Endothelial cell of umbilical vein (primary cell): ENCODE measurements at regions not wholly inside any gene's neighbourhood (a gene's known extent, or its start where the extent isn't known, plus 50 kb on each side); places are given as distances from the start of the nearest gene placed in this dataset.

Experiments
- BruUV-seq: library from RNA; stranded (reverse); fragments of 400-500 nt; replicated peaks from 2 replicates; lab custom pipeline; 2021; lab: Mats Ljungman, UMichigan
- CTCF ChIA-PET: fragments of 300-600, 350-600 bp; sonication (Branson Sonifier 250); formaldehyde crosslinking; loops from one replicate; lab custom pipeline; 2021; ENCODE audit warnings: antibody characterized with exemption, inconsistent platforms; lab: Charles Lee
- POLR2A ChIA-PET: fragments of 300-600, 350-600 bp; sonication (Branson Sonifier 250); formaldehyde crosslinking; loops from one replicate; lab custom pipeline; 2021; ENCODE audit warnings: antibody characterized with exemption, inconsistent platforms; lab: Charles Lee
- DNase-seq: peaks from one replicate; pipeline ENCODE4 v3.0.0-alpha.2; 2011; ENCODE audit warnings: low read depth, low spot score
- FAIRE-seq: peaks from 2 replicates; lab custom pipeline; 2011; peaks lifted over from hg19 to GRCh38; lab: Jason Lieb, UNC
- H2AFZ ChIP-seq: 2 replicates; pipeline ENCODE4 v1.6.0; 2012; ENCODE audit warnings: low read depth, low read length, control low read depth, inconsistent platforms
- H3K27ac ChIP-seq: 2 replicates; pipeline ENCODE4 v1.5.1; 2011; ENCODE audit warnings: low read depth, mild to moderate bottlenecking, control low read depth, low read length, moderate library complexity; ENCODE audit not compliant: insufficient read depth
- H3K27me3 ChIP-seq, 2 experiments: 2 replicates each; pipeline versions ENCODE4 v1.6.0 to v1.6.1; 2011; ENCODE audit warnings: low read length in 2 of 2, mixed read lengths in 1 of 2; ENCODE audit not compliant: control insufficient read depth in 2 of 2, insufficient read depth in 2 of 2
- H3K36me3 ChIP-seq, 2 experiments: 2 replicates in 1 of 2; 3 replicates in 1 of 2; pipeline ENCODE4 v1.5.1; 2011; ENCODE audit warnings: low read length in 2 of 2, mild to moderate bottlenecking in 1 of 2, moderate library complexity in 1 of 2; ENCODE audit not compliant: control insufficient read depth in 2 of 2, insufficient read depth in 2 of 2; ENCODE audit errors: extremely low read depth in 1 of 2
- H3K4me1 ChIP-seq: 3 replicates; pipeline ENCODE4 v1.5.1; 2011; ENCODE audit warnings: mild to moderate bottlenecking, low read length; ENCODE audit not compliant: control insufficient read depth, insufficient read depth; ENCODE audit errors: extremely low read depth
- H3K4me2 ChIP-seq: 2 replicates; pipeline ENCODE4 v1.6.1; 2011; ENCODE audit warnings: low read length, control low read depth, mixed read lengths; ENCODE audit not compliant: insufficient read depth
- H3K4me3 ChIP-seq, 3 experiments: fragments of 200-600 bp in 1 of 3; sonication (generic), shearing (Covaris generic) in 1 of 3; replicated peaks in 1 of 3; 2 replicates each; pipeline ENCODE4 v1.5.1; 2011 to 2016; ENCODE audit warnings: control low read depth in 3 of 3, low read length in 3 of 3, mild to moderate bottlenecking in 2 of 3, inconsistent platforms in 1 of 3, low read depth in 1 of 3, moderate library complexity in 1 of 3; ENCODE audit not compliant: insufficient read depth in 1 of 3
- H3K79me2 ChIP-seq: 2 replicates; pipeline ENCODE4 v1.6.0; 2012; ENCODE audit warnings: low read length, inconsistent platforms; ENCODE audit not compliant: control insufficient read depth, insufficient read depth
- H3K9ac ChIP-seq: replicated peaks from 2 replicates; pipeline ENCODE3; 2011; ENCODE audit warnings: low read length, control low read depth; ENCODE audit not compliant: insufficient read depth; ENCODE audit errors: extremely low read depth
- H3K9me1 ChIP-seq: replicated peaks from 3 replicates; pipeline ENCODE4 v1.6.0; 2011; ENCODE audit warnings: mild to moderate bottlenecking, low read length; ENCODE audit not compliant: control insufficient read depth, insufficient read depth; ENCODE audit errors: extremely low read depth
- H3K9me3 ChIP-seq: replicated peaks from 2 replicates; pipeline ENCODE4 v1.5.1; 2012; ENCODE audit warnings: low read length, inconsistent platforms; ENCODE audit not compliant: control insufficient read depth, insufficient read depth
- H4K20me1 ChIP-seq: replicated peaks from 2 replicates; pipeline ENCODE3; 2011; ENCODE audit warnings: mild to moderate bottlenecking, low read length; ENCODE audit not compliant: control insufficient read depth, insufficient read depth; ENCODE audit errors: extremely low read depth
- EZH2 ChIP-seq: IDR thresholded peaks from 2 replicates; pipeline ENCODE4 v1.6.1; 2012; ENCODE audit warnings: borderline replicate concordance, low read depth, mild to moderate bottlenecking, moderate library complexity, low read length, inconsistent platforms; ENCODE audit not compliant: severe bottlenecking
- FOS ChIP-seq: IDR thresholded peaks from 2 replicates; pipeline ENCODE4 v1.6.1; 2011; ENCODE audit warnings: mild to moderate bottlenecking, low read length, moderate library complexity, borderline replicate concordance; ENCODE audit not compliant: insufficient read depth
- MYC ChIP-seq: IDR thresholded peaks from one replicate; pipeline ENCODE4 v1.6.1; 2011; ENCODE audit warnings: mild to moderate bottlenecking, low read depth, low read length
- POLR2AphosphoS5 ChIP-seq: IDR thresholded peaks from 2 replicates; pipeline ENCODE4 v1.6.1; 2012; ENCODE audit warnings: low read depth, mild to moderate bottlenecking, control low read depth, low read length, moderate library complexity; ENCODE audit not compliant: insufficient read depth
- dilution Hi-C: fragments of 300-500 bp; cut with MboI; formaldehyde crosslinking; loops from one replicate; pipeline ENCODE4 v1.15.0; 2019; ENCODE audit warnings: low sequenced_read_pairs; ENCODE audit not compliant: extremely low pct_ligation_motif_present
- intact Hi-C: fragments of 100-400 bp; cut with micrococcal nuclease; formaldehyde crosslinking; loops from one replicate; pipeline ENCODE4 v1.10.0; 2022

DNA sequence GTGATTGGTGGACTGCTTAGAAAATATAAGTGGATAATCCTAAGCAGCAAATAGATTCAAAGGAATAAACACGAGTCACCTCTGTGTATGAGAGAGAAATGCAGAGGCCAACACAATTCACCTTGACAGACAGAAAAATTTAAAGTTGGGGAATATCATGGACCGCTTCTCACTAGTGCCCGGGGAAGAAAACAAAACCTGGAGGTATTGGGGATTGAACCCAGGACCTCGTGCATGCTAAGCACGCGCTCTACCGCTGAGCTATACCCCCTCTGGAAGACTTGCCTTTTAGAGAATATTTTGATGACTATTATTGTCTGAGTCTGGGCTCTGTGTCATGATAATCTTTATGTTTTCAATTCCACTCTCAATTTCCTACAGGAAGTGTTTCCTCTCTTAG lies 111.9 kb downstream of the TRIM27 start:
- ChIA-PET CTCF (no interaction called here), POLR2A (no interaction called here)
- H3K4me3 ChIP-seq = no peak overlapping the region
- H3K4me1 ChIP-seq = peaks cover 4% of the 10 kb centered on the region
- DNase-seq (no peak), FAIRE-seq (peak; percentile 44)
- no peaks in the 10 kb centered on the region for H3K9me1 ChIP-seq
- peak overlapping the region; percentile 48 for H3K4me2 ChIP-seq
- H3K36me3 ChIP-seq = no peaks in the 10 kb centered on the region
- intact Hi-C loops = no loop called here
- no peak overlapping the region for H3K9ac ChIP-seq
- no TSS peak for BruUV-seq
- no peak overlapping the region for H2AFZ ChIP-seq
- H3K9me3 ChIP-seq = no peaks in the 10 kb centered on the region
- no peak for TF ChIP-seq POLR2AphosphoS5
- TF ChIP-seq FOS = no peak
- TF ChIP-seq EZH2 = no peak
- no peak overlapping the region for H3K27ac ChIP-seq
- no peaks in the 10 kb centered on the region for H3K79me2 ChIP-seq
- dilution Hi-C loops = no loop called here
- peaks cover 2% of the 10 kb centered on the region for H4K20me1 ChIP-seq
- peaks cover 72 to 76% of the 10 kb centered on the region in 2 experiments for H3K27me3 ChIP-seq

DNA sequence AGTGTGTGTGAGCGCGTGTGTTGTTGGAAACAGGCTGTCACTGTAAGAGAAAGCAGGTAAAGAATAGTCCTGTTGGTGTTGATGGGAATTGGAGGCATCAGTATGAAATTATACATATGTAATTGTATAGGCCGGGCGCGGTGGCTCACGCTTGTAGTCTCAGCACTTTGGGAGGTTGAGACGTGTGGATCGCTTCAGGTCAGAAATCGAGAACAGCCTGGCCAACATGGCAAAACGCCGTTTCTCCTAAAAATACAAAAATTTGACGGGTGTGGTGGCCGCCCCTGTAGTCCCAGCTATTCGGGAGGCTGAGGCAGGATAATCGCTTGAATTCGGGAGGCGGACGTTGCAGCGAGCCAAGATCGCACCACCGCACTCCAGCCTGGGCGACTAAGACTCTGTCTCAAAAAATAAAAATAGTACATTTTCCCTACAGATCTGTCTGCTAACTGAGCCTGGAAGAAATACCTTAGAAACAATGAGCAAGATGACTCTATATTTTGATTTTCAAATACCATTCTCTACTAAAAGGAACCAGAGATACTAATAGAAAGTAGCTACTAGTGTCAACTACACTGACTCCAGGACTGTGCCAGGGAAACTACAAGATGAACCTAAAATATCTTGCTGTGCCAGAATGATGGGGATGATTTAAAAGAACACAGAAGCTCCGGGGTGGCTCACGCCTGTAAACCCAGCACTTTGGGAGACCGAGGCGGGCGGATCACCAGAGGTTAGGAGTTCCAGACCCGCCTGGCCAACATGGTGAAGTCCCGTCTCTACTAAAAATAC lies 110.8 kb downstream of the TRIM27 start:
- Histone ChIP-seq H3K4me2 (no peak overlapping the region), H3K9me1 (no peaks in the 10 kb centered on the region), H3K4me3 (no peak overlapping the region), H4K20me1 (peaks cover 2% of the 10 kb centered on the region), H3K4me1 (peaks cover 4% of the 10 kb centered on the region), H3K9me3 (no peaks in the 10 kb centered on the region), H3K36me3 (no peaks in the 10 kb centered on the region), H3K9ac (no peak overlapping the region), H3K27me3 (peaks cover 78 to 79% of the 10 kb centered on the region in 2 experiments), H3K27ac (no peak overlapping the region), H3K79me2 (no peaks in the 10 kb centered on the region), H2AFZ (no peak overlapping the region)
- ChIA-PET CTCF (no interaction called here), POLR2A (no interaction called here)
- no peak for TF ChIP-seq MYC
- dilution Hi-C loops (no loop called here), intact Hi-C loops (no loop called here)
- DNase-seq = no peak
- BruUV-seq = no TSS peak
- no peak for FAIRE-seq
